SK-N-MC (cell line): ENCODE measurements at regions not wholly inside any gene's neighbourhood (a gene's known extent, or its start where the extent isn't known, plus 50 kb on each side); places are given as distances from the start of the nearest gene placed in this dataset.

Experiments used
- EZH2 ChIP-seq: fragments of 200-600 bp; sonication (generic); IDR thresholded peaks from one replicate; pipeline ENCODE4 v1.6.1; 2017; ENCODE audit warnings: antibody characterized with exemption
- POLR2AphosphoS5 ChIP-seq: IDR thresholded peaks from 2 replicates; pipeline ENCODE4 v1.6.1; 2012; ENCODE audit warnings: mild to moderate bottlenecking, low read depth, low read length, borderline replicate concordance

DNA sequence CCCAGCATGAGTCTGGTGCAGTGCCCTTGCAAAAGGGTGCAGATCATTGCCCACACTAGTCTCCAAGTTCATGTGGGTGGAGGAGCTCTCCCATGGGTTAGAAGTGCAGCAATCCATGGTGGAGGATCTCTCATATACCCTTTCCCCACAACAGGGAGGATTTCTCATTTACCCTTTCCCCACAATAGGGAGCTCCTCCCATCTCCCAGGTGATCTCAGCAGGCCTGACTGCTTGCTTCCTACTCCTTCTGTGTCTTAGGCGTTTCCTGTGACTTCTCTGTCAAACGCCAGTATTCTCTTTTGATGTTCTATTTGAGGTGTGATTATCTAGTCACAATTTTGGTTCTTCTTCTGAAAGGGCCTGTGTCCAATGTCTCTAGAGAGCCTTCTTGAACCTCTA, 133.8 kb upstream of the RFX3 start:
- TF ChIP-seq POLR2AphosphoS5 = no peak
- TF ChIP-seq EZH2 = no peak
